Smooth muscle cell (in vitro differentiated cells): ENCODE measurements at regions not wholly inside any gene's neighbourhood (a gene's known extent, or its start where the extent isn't known, plus 50 kb on each side); places are given as distances from the start of the nearest gene placed in this dataset.

ENCODE experiments used
- DNase-seq: peaks from one replicate; lab custom pipeline; 2025; ENCODE audit not compliant: unreplicated experiment; lab: John Stamatoyannopoulos, UW
- H2AFZ ChIP-seq: fragments of 200-600 bp; sonication (generic); 2 replicates; pipeline ENCODE4 v1.6.0; 2016; ENCODE audit warnings: antibody characterized with exemption, low read depth, mild to moderate bottlenecking
- H3F3A ChIP-seq: fragments of 200-600 bp; sonication (generic); 2 replicates; pipeline ENCODE4 v1.6.0; 2017; ENCODE audit warnings: antibody characterized with exemption, low read depth
- H3K27ac ChIP-seq: fragments of 200-600 bp; sonication (generic); 2 replicates; pipeline ENCODE4 v1.5.1; 2016; ENCODE audit warnings: low read depth, mild to moderate bottlenecking
- H3K27me3 ChIP-seq: fragments of 200-600 bp; sonication (generic); 2 replicates; pipeline ENCODE4 v1.6.1; 2016; ENCODE audit warnings: low read depth, mild to moderate bottlenecking
- H3K36me3 ChIP-seq: fragments of 200-600 bp; sonication (generic); 2 replicates; pipeline ENCODE4 v1.5.1; 2016; ENCODE audit warnings: low read depth
- H3K4me1 ChIP-seq: fragments of 200-600 bp; sonication (generic); 2 replicates; pipeline ENCODE4 v1.5.1; 2016; ENCODE audit warnings: low read depth
- H3K4me2 ChIP-seq: fragments of 200-600 bp; sonication (generic); 2 replicates; pipeline ENCODE4 v1.6.0; 2016; ENCODE audit warnings: mild to moderate bottlenecking
- H3K4me3 ChIP-seq: fragments of 200-600 bp; sonication (generic); 2 replicates; pipeline ENCODE4 v1.5.1; 2016; ENCODE audit warnings: mild to moderate bottlenecking
- H3K79me2 ChIP-seq: fragments of 200-600 bp; sonication (generic); 2 replicates; pipeline ENCODE4 v1.6.0; 2016; ENCODE audit warnings: low read depth, mild to moderate bottlenecking
- H3K9ac ChIP-seq: fragments of 200-600 bp; sonication (generic); 2 replicates; pipeline ENCODE4 v1.6.0; 2016; ENCODE audit warnings: low read depth
- H3K9me3 ChIP-seq: fragments of 200-600 bp; sonication (generic); replicated peaks from 2 replicates; pipeline ENCODE4 v1.5.1; 2016; ENCODE audit warnings: low read depth
- H4K20me1 ChIP-seq: fragments of 200-600 bp; sonication (generic); 2 replicates; pipeline ENCODE4 v1.6.0; 2016; ENCODE audit warnings: low read depth
- WGBS: methylation state at CpG from one replicate; pipeline ENCODE4 v1.1.7; 2016; ENCODE audit warnings: low lambda C conversion rate; 5-methylcytosine and 5-hydroxymethylcytosine counted together
- TF ChIP-seq, protein P1 (sequence below): fragments of 200-600 bp; sonication (generic); IDR thresholded peaks from 2 replicates; pipeline ENCODE4 v1.5.1; 2017; ENCODE audit warnings: borderline replicate concordance, mild to moderate bottlenecking, antibody characterized with exemption; ENCODE audit not compliant: insufficient read depth, poor library complexity, severe bottlenecking

DNA sequence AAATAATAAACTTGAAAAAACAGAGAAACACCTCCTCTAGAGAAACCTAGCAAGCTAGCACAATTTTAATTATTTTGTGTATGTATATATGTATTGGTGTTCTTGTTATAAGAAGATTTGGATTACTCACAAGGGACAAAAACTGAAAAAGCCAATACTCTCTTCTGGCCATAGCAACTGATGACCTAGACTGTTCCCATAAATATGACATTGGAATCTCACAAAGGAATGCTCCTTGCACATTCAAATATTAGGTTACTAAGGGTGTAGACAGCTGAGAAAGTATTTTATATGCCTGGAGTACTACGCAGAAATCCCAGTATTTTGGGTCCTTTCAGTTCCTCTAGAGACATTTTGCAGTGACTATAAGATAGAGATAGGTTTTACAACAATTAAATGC, 279.4 kb downstream of the FZD1 start:
- no peak overlapping the region for H3K4me3 ChIP-seq
- H3K27ac ChIP-seq: no peak overlapping the region
- no peaks in the 10 kb centered on the region for H3F3A ChIP-seq
- no peaks in the 10 kb centered on the region for H3K9me3 ChIP-seq
- TF ChIP-seq, protein P1, sequence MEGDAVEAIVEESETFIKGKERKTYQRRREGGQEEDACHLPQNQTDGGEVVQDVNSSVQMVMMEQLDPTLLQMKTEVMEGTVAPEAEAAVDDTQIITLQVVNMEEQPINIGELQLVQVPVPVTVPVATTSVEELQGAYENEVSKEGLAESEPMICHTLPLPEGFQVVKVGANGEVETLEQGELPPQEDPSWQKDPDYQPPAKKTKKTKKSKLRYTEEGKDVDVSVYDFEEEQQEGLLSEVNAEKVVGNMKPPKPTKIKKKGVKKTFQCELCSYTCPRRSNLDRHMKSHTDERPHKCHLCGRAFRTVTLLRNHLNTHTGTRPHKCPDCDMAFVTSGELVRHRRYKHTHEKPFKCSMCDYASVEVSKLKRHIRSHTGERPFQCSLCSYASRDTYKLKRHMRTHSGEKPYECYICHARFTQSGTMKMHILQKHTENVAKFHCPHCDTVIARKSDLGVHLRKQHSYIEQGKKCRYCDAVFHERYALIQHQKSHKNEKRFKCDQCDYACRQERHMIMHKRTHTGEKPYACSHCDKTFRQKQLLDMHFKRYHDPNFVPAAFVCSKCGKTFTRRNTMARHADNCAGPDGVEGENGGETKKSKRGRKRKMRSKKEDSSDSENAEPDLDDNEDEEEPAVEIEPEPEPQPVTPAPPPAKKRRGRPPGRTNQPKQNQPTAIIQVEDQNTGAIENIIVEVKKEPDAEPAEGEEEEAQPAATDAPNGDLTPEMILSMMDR: no peak
- no peak overlapping the region for H3K4me2 ChIP-seq
- H3K36me3 ChIP-seq: no peaks in the 10 kb centered on the region
- no peak overlapping the region for H3K9ac ChIP-seq
- no peaks in the 10 kb centered on the region for H3K27me3 ChIP-seq
- H2AFZ ChIP-seq: no peak overlapping the region
- WGBS: 94% methylated on average over 1 of the region's 1 CpG
- no peaks in the 10 kb centered on the region for H3K4me1 ChIP-seq
- H3K79me2 ChIP-seq: no peaks in the 10 kb centered on the region
- H4K20me1 ChIP-seq: no peaks in the 10 kb centered on the region
- no peak for DNase-seq

DNA sequence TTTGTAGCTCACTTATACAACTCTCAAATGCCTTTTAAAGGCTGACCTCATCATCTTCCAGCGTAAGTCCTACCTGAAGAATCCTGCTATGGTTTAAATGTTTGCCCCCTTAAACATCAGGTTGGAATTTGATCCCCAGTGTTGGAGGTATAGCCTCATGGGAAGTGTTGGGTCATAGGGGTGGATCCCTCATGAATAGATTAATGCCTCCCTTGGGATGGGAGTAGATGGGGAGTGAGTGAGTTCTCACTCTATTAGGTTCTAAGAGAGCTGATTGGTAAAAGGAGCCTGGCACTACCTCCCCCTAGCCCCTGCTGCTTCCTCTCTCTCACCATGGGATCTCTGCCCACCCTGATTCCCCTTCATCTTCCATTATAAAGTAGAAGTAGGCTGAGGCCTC, 285.6 kb downstream of the FZD1 start:
- DNase-seq: no peak
- TF ChIP-seq, protein P1: no peak
- Histone ChIP-seq H2AFZ (no peak overlapping the region), H3K4me2 (no peak overlapping the region), H3K27ac (no peak overlapping the region), H3K9ac (no peak overlapping the region), H3K9me3 (no peaks in the 10 kb centered on the region), H3K79me2 (no peaks in the 10 kb centered on the region), H3K36me3 (no peaks in the 10 kb centered on the region), H3K4me1 (peaks cover 3% of the 10 kb centered on the region), H3F3A (no peaks in the 10 kb centered on the region), H3K4me3 (no peak overlapping the region), H4K20me1 (no peaks in the 10 kb centered on the region), H3K27me3 (no peaks in the 10 kb centered on the region)
- WGBS: 93% methylated on average over 1 of the region's 1 CpG

- 27% methylated on average over 1 of the region's 1 CpG for WGBS
- H3K9ac ChIP-seq: no peak overlapping the region
- no peak overlapping the region for H3K4me3 ChIP-seq
- H3K4me1 ChIP-seq: peaks cover 10% of the 10 kb centered on the region
- H3K4me2 ChIP-seq: peak overlapping the region; percentile 31
- DNase-seq: no peak
- H3K9me3 ChIP-seq: no peaks in the 10 kb centered on the region
- no peak overlapping the region for H3K27ac ChIP-seq
- H2AFZ ChIP-seq: no peak overlapping the region
- H3K36me3 ChIP-seq: no peaks in the 10 kb centered on the region
- H3F3A ChIP-seq: no peaks in the 10 kb centered on the region
- H4K20me1 ChIP-seq: no peaks in the 10 kb centered on the region
- TF ChIP-seq, protein P1: no peak
- no peaks in the 10 kb centered on the region for H3K27me3 ChIP-seq
- H3K79me2 ChIP-seq: no peaks in the 10 kb centered on the region
Observed at GRCh38 chr7:91550931-91551330, 286.7 kb downstream of the FZD1 start.

DNA sequence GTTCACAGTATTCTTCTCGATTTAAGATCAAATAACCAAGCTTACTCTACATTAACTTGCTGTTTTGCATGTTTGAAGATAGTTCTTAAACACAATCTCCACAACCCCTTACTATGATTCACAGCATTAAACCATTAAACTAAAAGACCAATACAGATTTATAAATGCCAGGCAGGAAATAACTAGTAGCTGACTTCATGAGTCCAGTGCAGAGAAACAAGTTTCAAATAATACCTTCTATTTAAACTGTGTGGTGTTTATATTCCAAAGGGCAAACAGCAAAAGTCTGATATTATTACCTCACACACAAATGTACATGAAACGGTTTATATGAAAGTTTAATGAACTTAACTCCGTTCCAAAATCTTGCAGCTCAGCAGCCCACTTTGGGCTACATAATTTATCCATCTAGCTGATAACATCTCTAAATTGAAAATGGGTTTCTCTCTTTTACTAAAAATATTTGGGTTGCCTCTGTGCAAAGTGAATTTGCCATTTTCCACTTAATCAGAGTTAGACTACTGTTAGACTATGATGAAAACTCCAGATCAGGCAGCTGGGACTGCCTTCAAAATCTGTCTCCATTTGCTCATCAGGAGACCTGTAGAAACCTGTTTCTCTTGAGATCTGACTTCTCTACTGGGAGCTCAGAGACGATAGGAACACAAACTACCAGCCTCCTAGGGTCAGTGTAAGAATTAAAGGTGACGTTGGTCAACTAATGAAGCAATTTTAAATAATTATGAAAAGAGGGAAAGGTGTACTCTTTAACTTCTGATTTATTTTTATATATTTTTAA, 287.3 kb downstream of the FZD1 start:
- no peak overlapping the region for H3K4me3 ChIP-seq
- H3K4me2 ChIP-seq: peak overlapping the region; percentile 31
- H3F3A ChIP-seq: no peaks in the 10 kb centered on the region
- H4K20me1 ChIP-seq: no peaks in the 10 kb centered on the region
- 79% methylated on average over 5 of the region's 5 CpGs for WGBS
- no peak for DNase-seq
- no peaks in the 10 kb centered on the region for H3K36me3 ChIP-seq
- H3K9ac ChIP-seq: no peak overlapping the region
- peaks cover 10% of the 10 kb centered on the region for H3K4me1 ChIP-seq
- no peaks in the 10 kb centered on the region for H3K9me3 ChIP-seq
- H3K27ac ChIP-seq: no peak overlapping the region
- no peaks in the 10 kb centered on the region for H3K79me2 ChIP-seq
- H3K27me3 ChIP-seq: no peaks in the 10 kb centered on the region
- H2AFZ ChIP-seq: no peak overlapping the region
- TF ChIP-seq, protein P1: no peak
